HG03066 (cell line): ENCODE measurements at regions not wholly inside any gene's neighbourhood (a gene's known extent, or its start where the extent isn't known, plus 50 kb on each side); places are given as distances from the start of the nearest gene placed in this dataset.

Experiments
- ATAC-seq: cut with Tn5 transposase; IDR thresholded peaks from one replicate; pipeline ENCODE4 v1.9.1; 2021; ENCODE audit warnings: low read depth; ENCODE audit not compliant: unreplicated experiment

DNA sequence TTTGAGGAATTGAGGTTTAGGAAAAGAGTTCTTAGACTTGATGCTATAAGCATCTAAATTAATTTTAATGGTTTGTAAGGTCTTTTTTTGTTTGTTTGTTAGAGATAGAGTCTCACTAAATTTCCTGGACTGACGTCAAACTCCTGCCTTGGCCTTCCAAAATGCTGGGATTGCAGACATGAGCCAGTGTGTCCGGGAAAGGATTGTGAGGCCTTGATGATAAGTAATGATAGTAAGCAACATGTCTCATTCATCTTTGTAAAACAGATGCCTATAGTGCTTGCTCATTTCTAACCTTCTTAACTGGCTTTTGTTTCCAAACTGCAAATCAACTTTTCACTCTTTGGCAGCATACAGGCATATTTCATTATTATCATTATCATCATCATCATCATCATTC, 176.0 kb upstream of the KCND2 start:
- no peak for ATAC-seq

DNA sequence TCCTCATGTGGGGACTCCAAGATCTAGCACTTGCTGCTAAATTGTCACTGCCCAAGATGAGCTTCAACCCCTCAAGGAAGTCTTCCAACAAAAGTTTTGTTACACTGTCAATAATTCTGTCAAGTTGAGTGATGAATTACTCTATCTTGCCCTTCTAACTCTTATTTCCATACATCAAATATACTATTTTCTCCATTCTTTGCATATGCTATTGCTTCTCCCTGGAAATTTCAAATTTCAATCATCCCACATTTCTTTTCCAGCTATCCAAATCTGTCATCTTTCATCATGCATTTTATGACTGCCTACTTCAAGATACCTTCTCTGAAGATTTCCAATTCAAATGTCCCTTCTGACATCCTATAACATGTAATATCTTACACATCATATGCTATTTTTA, 175.2 kb upstream of the KCND2 start:
- ATAC-seq: no peak

DNA sequence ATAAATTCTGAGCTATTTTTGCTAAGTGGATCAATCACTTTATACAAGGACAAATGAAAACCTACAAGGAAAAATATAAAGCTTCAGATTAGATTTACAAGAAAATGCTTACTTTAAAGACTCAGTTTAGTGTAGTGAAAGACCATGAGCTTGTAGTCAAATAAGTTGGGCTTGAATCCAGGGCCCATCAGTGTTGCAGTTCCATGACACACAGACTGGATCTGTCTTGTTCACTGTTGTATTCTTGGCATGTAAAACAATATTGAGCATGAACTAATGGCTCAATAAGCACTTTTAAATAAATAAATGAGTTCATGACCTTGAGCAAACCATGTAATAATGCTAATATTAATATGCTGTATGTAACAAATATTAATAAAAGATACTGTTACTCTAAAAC, 164.6 kb upstream of the KCND2 start:
- no peak for ATAC-seq

DNA sequence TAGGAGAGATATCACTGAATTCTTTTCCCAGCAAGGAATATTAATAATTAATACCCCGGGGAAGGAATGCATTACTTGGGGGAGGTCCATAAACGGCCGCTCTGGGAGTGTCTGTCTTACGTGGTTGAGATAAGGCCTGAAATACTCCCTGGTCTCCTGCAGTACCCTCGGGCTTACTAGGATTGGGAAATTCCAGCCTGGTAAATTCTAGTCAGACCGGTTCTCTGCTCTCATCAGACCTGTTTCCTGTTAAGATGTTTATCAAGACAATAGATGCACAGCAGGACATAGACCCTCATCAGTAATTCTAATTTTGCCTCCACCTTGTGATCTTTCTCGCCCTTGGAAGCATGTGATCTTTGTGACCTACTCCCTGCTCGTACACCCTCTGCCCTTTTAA, 162.8 kb upstream of the KCND2 start:
- no peak for ATAC-seq

DNA sequence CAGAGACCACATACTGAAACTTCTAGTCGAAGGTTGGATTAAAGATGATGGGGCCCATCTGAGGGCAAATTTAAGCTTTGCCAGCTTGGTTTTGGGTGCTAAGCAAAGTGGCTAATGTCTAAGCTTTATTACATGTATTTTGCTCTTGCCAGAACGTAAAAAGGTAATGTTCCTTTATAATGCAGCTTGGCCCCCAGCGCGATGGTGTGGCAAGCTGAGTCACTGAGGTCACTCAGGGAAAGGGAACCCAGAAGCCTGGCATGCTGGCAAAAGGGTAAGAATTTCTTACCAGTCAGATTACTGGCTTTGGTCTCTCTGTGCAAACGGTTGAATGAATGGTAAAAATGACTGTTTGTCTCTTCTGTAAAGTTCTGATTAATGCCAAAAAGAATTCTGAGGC, 158.3 kb upstream of the KCND2 start:
- ATAC-seq: no peak

DNA sequence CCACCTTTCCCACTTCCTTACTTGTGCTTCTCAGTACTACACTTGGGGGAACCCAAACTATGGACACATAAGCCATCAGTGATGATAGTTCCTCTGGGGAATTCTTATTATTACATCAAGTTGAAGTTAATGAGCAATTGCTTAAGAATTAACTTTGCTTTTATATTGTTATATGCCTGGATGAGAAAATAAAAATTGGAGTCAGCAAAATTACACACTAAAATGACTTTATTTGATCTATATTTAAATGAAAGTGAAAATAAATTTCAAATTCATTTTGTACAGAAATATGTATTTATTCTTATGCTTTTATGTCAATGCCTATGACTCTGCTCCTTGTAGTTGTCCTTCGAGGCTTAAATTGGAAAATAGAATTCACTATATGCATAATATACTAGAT, 149.4 kb upstream of the KCND2 start:
- no peak for ATAC-seq

GRCh38 chr7:120131096-120131839, 141.7 kb upstream of the KCND2 start:
- no peak for ATAC-seq

GRCh38 chr7:120138497-120138896, 134.5 kb upstream of the KCND2 start:
- ATAC-seq: no peak

DNA sequence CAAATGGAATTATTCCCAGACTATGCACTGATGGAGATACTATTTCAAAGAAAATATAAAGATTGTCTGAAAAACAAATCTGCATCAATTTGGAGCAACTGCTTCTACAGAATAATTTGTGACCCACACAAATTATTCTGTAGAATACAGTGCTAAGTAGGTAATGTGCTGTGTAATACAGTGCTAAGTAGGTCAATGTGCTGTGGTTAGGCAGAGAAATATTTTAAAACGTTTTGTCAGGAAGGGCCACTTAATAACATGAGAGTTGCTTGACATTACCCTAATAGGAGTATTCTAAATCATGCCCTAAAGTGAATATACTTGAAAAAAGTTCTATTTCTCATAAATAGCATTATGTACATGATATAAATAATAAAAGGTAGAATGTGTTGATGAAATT, 116.5 kb upstream of the KCND2 start:
- ATAC-seq: no peak

DNA sequence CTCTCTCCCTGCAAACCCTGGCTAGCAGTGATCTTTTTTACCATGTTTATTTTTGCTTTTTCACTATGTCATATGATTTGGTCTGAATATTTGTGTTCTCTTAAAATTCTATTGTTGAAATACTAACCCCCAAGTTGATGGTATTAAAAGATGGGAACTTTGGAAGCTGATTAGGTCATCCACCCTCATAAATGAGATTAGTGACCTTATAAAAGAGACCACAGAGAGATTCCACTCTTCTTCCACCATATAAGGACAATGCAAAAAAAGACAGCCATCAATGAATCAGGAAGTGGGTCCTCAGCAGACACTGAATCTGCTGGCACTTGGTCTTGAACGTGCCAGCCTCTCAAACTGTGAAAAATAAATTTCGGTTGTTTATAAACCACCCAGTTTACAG, 112.8 kb upstream of the KCND2 start:
- no peak for ATAC-seq

GRCh38 chr7:120163449-120163848, 109.5 kb upstream of the KCND2 start:
- ATAC-seq: no peak

DNA sequence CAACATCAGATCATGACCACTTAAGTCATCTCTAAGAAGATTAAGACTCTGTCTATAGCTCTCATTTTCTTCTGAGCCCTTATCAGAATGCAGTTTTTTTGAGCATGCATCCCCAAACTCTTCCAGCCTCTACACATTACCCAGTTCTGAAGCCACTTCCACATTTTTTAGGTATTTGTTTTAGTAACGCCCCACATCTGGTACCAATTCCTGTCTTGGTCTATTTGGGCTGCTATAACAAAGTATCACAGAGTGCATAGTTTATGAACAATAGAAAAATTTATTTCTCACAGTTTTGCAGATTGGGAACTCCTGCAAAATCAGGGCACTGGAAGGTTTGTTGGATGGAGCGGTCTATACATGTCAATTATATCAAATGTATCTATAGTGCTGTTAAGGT, 107.7 kb upstream of the KCND2 start:
- no peak for ATAC-seq

- no peak for ATAC-seq
These were observed 104.9 kb upstream of the KCND2 start for GRCh38 chr7:120168066-120168465.

- ATAC-seq: no peak
These were observed 102.8 kb upstream of the KCND2 start for GRCh38 chr7:120169996-120170783.

DNA sequence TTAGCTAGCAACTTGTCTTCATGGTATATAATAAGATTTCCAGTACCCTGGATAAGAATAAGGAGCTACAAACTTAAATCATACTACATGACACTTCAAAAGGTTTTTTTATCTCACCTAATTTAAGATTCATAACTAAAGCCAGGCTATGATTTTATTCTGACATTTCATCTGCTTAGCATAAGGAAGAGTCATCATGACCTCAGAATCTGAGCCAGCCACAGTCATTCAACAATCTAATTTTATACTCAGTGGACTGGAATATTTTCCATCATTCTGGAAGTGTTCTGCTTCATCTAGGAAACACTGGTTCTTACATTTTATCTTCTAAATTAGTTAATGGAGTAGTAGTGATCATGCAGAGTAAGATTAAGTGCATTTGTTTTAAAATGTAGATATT, 102.1 kb upstream of the KCND2 start:
- no peak for ATAC-seq

DNA sequence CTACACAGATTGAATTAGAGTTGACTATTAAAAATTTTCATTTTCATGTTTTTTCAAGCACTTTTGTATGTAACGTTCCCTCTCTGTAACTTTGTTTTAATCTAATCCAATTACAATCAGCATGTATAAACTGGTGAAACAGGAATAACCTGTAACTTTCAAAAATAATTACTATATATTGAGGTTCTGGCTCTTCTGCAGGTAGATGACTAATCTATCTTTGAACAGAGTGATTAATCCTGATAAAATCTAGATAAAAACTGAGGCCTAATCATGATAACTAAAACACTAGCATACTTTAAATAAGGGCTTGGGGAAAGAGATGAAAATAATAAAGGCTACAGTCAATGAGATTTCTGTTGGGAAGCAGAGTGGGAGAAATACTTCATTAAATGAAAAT, 101.6 kb upstream of the KCND2 start:
- no peak for ATAC-seq

DNA sequence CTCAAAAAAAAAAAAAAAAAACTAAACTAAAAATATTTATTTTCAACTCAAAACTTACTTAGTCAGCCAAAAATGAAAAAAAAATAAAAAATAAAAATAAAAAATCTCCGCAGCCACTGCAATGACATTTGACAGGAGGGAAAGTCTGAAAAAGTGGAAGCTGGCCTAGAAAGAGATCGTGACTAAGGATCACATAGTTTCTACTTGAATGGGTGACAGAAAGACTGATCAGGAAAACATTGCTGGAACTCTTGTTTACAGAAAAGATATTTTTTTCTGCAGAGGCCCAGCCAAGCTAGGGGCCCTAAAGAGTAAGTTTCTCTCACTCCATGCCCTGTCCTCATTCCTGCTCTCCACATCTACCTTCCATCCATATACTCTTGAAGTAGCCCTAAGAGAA, 92.8 kb upstream of the KCND2 start:
- no peak for ATAC-seq

- no peak for ATAC-seq
These were observed 91.5 kb upstream of the KCND2 start for GRCh38 chr7:120181499-120181898.

DNA sequence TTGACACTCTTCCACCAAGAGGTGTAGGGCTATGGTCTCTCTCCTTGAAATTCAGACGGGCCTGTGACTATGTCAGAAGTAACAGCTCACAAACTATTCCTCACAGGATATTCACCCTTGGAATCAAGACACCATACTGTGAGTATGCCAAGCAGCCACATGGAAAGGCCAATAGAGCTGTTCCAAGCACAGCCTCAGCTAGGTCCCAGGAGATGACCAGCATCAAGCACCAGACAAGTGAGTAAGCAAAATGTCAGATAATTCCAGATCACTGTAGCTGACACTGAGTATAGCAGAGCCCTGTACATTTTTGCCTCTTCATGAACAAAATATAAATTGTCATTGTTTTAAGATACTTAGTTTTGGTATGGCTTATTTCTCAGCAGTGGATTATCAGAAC, 88.1 kb upstream of the KCND2 start:
- no peak for ATAC-seq

GRCh38 chr7:120185940-120186682, 86.9 kb upstream of the KCND2 start:
- no peak for ATAC-seq

DNA sequence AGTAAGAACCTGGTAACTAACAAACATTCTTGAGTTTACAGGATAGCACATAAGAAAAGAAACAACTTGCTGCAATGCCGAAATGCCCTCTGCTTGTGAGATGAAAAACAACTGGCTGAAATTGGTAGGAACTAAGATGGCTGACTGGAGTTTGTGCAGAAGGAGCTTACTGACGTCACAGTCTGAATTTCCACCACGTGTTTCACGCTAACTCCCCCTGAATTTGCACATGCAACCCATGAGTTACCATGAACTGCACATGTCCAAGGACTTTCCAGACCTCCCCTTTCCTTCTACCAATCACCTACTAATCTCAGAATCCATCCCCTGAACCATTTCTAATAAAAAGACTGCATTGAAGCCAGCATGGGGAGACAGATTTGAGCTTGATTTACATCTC, 86.3 kb upstream of the KCND2 start:
- no peak for ATAC-seq

GRCh38 chr7:120189623-120190022, 83.4 kb upstream of the KCND2 start:
- no peak for ATAC-seq
